Adipocyte (in vitro differentiated cells): ENCODE measurements at regions not wholly inside any gene's neighbourhood (a gene's known extent, or its start where the extent isn't known, plus 50 kb on each side); places are given as distances from the start of the nearest gene placed in this dataset.

Experiments used
- DNase-seq: peaks from one replicate; pipeline ENCODE4 v3.0.0-alpha.2; 2015; ENCODE audit warnings: low read depth
- H3K27me3 ChIP-seq: replicated peaks from 2 replicates; pipeline ENCODE4 v1.7.0; 2013; ENCODE audit warnings: mild to moderate bottlenecking, low read length, moderate library complexity; ENCODE audit not compliant: control insufficient read depth, insufficient read depth
- H3K36me3 ChIP-seq: 2 replicates; pipeline ENCODE4 v1.7.0; 2013; ENCODE audit warnings: low read length, mild to moderate bottlenecking, moderate library complexity; ENCODE audit not compliant: control insufficient read depth, insufficient read depth, severe bottlenecking
- H3K4me1 ChIP-seq: 2 replicates; pipeline ENCODE4 v1.7.0; 2013; ENCODE audit warnings: mild to moderate bottlenecking, low read length, moderate library complexity; ENCODE audit not compliant: control insufficient read depth, insufficient read depth
- H3K4me3 ChIP-seq: 2 replicates; pipeline ENCODE4 v1.7.0; 2013; ENCODE audit warnings: mild to moderate bottlenecking, low read length, moderate library complexity
- H3K9ac ChIP-seq: 2 replicates; pipeline ENCODE4 v1.7.0; 2013; ENCODE audit warnings: mild to moderate bottlenecking, low read length, moderate library complexity
- H3K9me3 ChIP-seq: 2 replicates; pipeline ENCODE4 v1.7.0; 2013; ENCODE audit warnings: mild to moderate bottlenecking, low read length, moderate library complexity; ENCODE audit not compliant: control insufficient read depth

DNA sequence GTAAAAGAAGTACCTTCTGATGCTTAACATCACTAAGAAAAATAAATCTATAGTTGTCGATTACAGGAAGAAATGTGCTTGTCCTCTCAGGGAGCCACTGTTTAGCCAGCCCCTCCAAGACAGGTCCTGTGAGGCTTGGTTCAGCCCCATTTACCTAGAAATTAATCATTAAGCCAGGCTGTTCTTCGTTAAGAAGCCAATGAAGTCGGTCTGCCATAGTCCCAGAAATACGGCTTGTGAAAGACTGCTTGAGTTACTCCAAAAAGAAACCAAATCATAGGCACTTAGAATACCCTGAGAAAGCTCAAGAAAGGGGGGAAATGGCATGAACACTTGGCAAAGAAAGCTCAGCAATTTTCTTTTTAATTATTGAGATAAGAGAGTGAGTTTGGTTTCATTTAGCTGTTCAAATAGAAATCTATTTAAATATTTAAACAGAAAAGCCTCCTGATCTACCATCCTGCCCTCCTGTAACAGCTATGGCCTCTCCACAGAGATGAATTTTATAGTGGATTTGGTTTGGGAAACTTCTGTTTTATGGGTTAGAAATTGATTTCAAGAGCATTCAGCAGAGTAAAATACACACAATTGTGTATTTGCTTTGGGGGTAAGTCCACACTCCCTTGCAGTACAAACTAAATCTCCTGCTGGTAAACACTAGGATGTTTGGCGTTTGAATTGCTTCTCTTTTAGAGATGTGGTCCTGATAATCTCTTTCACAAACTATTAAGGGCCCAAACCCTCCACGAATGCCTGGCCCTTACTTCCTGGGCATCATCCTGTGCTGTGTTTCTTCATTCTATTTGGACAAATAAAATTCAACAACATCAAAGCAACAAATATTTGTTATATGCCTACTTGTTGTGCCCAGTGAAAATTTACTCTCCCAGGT, 234.4 kb downstream of the SEC23A start:
- no peaks in the 10 kb centered on the region for H3K36me3 ChIP-seq
- peaks cover 8% of the 10 kb centered on the region for H3K27me3 ChIP-seq
- no peak overlapping the region for H3K4me3 ChIP-seq
- DNase-seq = no peak
- H3K9ac ChIP-seq = no peak overlapping the region
- H3K4me1 ChIP-seq = no peaks in the 10 kb centered on the region
- H3K9me3 ChIP-seq = no peaks in the 10 kb centered on the region

GRCh38 chr14:38867561-38868150, 235.4 kb downstream of the SEC23A start:
- no peak overlapping the region for H3K4me3 ChIP-seq
- H3K4me1 ChIP-seq = no peaks in the 10 kb centered on the region
- H3K9me3 ChIP-seq = peaks cover 3% of the 10 kb centered on the region
- no peak overlapping the region for H3K9ac ChIP-seq
- no peaks in the 10 kb centered on the region for H3K36me3 ChIP-seq
- peak; percentile 88 for DNase-seq
- peaks cover 7% of the 10 kb centered on the region for H3K27me3 ChIP-seq

GRCh38 chr14:38866461-38866860, 236.6 kb downstream of the SEC23A start:
- no peak for DNase-seq
- peaks cover 10% of the 10 kb centered on the region for H3K27me3 ChIP-seq
- peaks cover 3% of the 10 kb centered on the region for H3K9me3 ChIP-seq
- no peaks in the 10 kb centered on the region for H3K36me3 ChIP-seq
- H3K9ac ChIP-seq = no peak overlapping the region
- no peaks in the 10 kb centered on the region for H3K4me1 ChIP-seq
- H3K4me3 ChIP-seq = no peak overlapping the region

- H3K27me3 ChIP-seq = peaks cover 10% of the 10 kb centered on the region
- no peak overlapping the region for H3K4me3 ChIP-seq
Measured at GRCh38 chr14:38862366-38862765, 240.7 kb downstream of the SEC23A start.

DNA sequence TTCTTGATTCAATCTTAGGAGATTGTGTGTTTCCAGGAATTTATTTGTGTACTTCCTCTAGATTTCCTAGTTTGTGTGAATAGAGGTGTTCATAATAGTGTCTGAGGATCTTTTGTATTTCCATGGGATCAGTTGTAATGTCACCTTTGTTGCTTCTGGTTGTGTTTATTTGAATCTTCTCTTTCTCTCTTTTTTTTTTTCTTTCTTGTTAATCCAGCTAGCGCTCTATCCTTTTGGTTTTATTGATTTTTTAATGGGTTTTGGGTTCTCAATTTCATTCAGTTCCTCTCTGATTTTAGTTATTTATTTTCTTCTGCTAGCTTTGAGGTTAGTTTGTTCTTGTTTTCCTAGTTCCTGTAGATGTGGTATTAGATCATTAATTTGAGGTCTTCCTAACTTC, 242.5 kb downstream of the SEC23A start:
- H3K4me1 ChIP-seq = no peaks in the 10 kb centered on the region
- H3K9ac ChIP-seq = no peak overlapping the region
- no peak for DNase-seq
- peaks cover 10% of the 10 kb centered on the region for H3K27me3 ChIP-seq
- no peaks in the 10 kb centered on the region for H3K36me3 ChIP-seq
- no peak overlapping the region for H3K4me3 ChIP-seq
- H3K9me3 ChIP-seq = peaks cover 7% of the 10 kb centered on the region

More at GRCh38 chr14:38862366-38862765, 240.7 kb downstream of the SEC23A start:
- H3K36me3 ChIP-seq = no peaks in the 10 kb centered on the region
- no peak overlapping the region for H3K9ac ChIP-seq
- H3K9me3 ChIP-seq = peaks cover 3% of the 10 kb centered on the region
- H3K4me1 ChIP-seq = no peaks in the 10 kb centered on the region
- no peak for DNase-seq

DNA sequence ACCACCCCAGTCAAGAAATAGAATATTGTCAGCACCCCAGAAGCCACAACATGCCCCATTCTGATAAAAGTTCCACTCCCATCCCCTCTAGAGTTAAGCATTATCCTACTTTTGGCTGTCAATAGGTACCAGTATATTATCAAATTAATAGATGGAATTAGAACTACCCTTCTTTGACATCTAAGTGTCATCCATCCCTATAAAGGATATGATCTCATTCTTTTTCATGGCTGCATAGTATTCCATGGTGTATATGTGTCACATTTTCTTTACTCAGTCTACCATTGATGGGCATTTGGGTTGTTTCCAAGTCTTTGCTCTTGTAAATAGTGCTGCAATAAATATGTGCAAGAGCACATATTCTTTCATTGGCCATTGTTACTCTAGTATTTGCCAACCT, 246.2 kb downstream of the SEC23A start:
- Histone ChIP-seq H3K4me1 (no peaks in the 10 kb centered on the region), H3K9me3 (peaks cover 4% of the 10 kb centered on the region), H3K9ac (no peak overlapping the region), H3K4me3 (no peak overlapping the region), H3K36me3 (no peaks in the 10 kb centered on the region), H3K27me3 (no peaks in the 10 kb centered on the region)
- DNase-seq = no peak

GRCh38 chr14:38855513-38855912, 247.5 kb downstream of the SEC23A start:
- no peaks in the 10 kb centered on the region for H3K27me3 ChIP-seq
- DNase-seq = no peak
- H3K36me3 ChIP-seq = no peaks in the 10 kb centered on the region
- H3K9me3 ChIP-seq = peaks cover 4% of the 10 kb centered on the region
- no peak overlapping the region for H3K9ac ChIP-seq
- H3K4me1 ChIP-seq = no peaks in the 10 kb centered on the region
- no peak overlapping the region for H3K4me3 ChIP-seq

GRCh38 chr14:38851111-38851510, 251.9 kb downstream of the SEC23A start:
- H3K9ac ChIP-seq = no peak overlapping the region
- no peaks in the 10 kb centered on the region for H3K4me1 ChIP-seq
- no peaks in the 10 kb centered on the region for H3K36me3 ChIP-seq
- no peaks in the 10 kb centered on the region for H3K27me3 ChIP-seq
- H3K4me3 ChIP-seq = no peak overlapping the region
- H3K9me3 ChIP-seq = no peaks in the 10 kb centered on the region
- no peak for DNase-seq

GRCh38 chr14:38850664-38851063, 252.4 kb downstream of the SEC23A start:
- Histone ChIP-seq H3K9me3 (no peaks in the 10 kb centered on the region), H3K27me3 (no peaks in the 10 kb centered on the region), H3K36me3 (no peaks in the 10 kb centered on the region), H3K4me3 (no peak overlapping the region), H3K9ac (no peak overlapping the region), H3K4me1 (no peaks in the 10 kb centered on the region)
- DNase-seq = no peak

- Histone ChIP-seq H3K9me3 (no peaks in the 10 kb centered on the region), H3K4me1 (no peaks in the 10 kb centered on the region), H3K4me3 (no peak overlapping the region), H3K27me3 (no peaks in the 10 kb centered on the region), H3K9ac (no peak overlapping the region), H3K36me3 (no peaks in the 10 kb centered on the region)
- DNase-seq = no peak
Measured at GRCh38 chr14:38848243-38848935, 254.6 kb downstream of the SEC23A start.

- Histone ChIP-seq H3K4me3 (no peak overlapping the region), H3K4me1 (no peaks in the 10 kb centered on the region), H3K9me3 (no peaks in the 10 kb centered on the region), H3K9ac (no peak overlapping the region), H3K36me3 (no peaks in the 10 kb centered on the region), H3K27me3 (no peaks in the 10 kb centered on the region)
- no peak for DNase-seq
Measured at GRCh38 chr14:38847161-38847560, 255.9 kb downstream of the SEC23A start.
